CD14-positive monocyte (primary cell): ENCODE measurements at regions not wholly inside any gene's neighbourhood (a gene's known extent, or its start where the extent isn't known, plus 50 kb on each side); places are given as distances from the start of the nearest gene placed in this dataset.
A peak's percentile ranks its signal among the peaks of the same experiment; 100 is the strongest.

ENCODE experiments used
- DNase-seq, 3 donors: peaks; one replicate each; pipeline ENCODE4 v3.0.0-alpha.2; 2011 to 2022
- H2AFZ ChIP-seq: 2 replicates; pipeline ENCODE4 v1.6.0; 2012; ENCODE audit warnings: mild to moderate bottlenecking, low read depth, low read length, inconsistent platforms; ENCODE audit not compliant: insufficient read depth, poor library complexity, severe bottlenecking
- H3K27ac ChIP-seq, 2 donors: 1 replicate in 1 of 2; 2 replicates in 1 of 2; pipeline ENCODE4 v1.5.1; 2012 to 2013; ENCODE audit warnings: low read length in 2 of 2, control low read depth in 1 of 2, inconsistent platforms in 1 of 2, low read depth in 1 of 2, mild to moderate bottlenecking in 1 of 2
- H3K27me3 ChIP-seq, 2 donors: one replicate each; pipeline versions ENCODE4 v1.6.0 to v1.6.1; 2011 to 2013; ENCODE audit warnings: low read length in 2 of 2; ENCODE audit not compliant: control insufficient read depth in 2 of 2, insufficient read depth in 2 of 2
- H3K36me3 ChIP-seq, 2 donors: replicated peaks in 1 of 2; 1 replicate in 1 of 2; 2 replicates in 1 of 2; pipeline versions ENCODE4 v1.5.1 to v1.6.1; 2012 to 2013; ENCODE audit warnings: low read length in 2 of 2, control low read depth in 1 of 2, inconsistent platforms in 1 of 2, mild to moderate bottlenecking in 1 of 2; ENCODE audit not compliant: insufficient read depth in 2 of 2, control insufficient read depth in 1 of 2
- H3K4me1 ChIP-seq, 2 donors: 1 replicate in 1 of 2; 2 replicates in 1 of 2; pipeline versions ENCODE4 v1.5.1 to v1.6.1; 2012 to 2013; ENCODE audit warnings: low read length in 2 of 2, control low read depth in 1 of 2, inconsistent platforms in 1 of 2, mild to moderate bottlenecking in 1 of 2, moderate library complexity in 1 of 2; ENCODE audit not compliant: insufficient read depth in 2 of 2, control insufficient read depth in 1 of 2
- H3K4me2 ChIP-seq: replicated peaks from 2 replicates; pipeline ENCODE3; 2012; ENCODE audit warnings: low read length, moderate library complexity, mild to moderate bottlenecking; ENCODE audit not compliant: poor library complexity, severe bottlenecking; ENCODE audit errors: extremely low read depth
- H3K4me3 ChIP-seq, 3 experiments: fragments of 200-600 bp in 1 of 3; sonication (generic) in 1 of 3; replicated peaks in 1 of 3; 1 replicate in 2 of 3; 2 replicates in 1 of 3; pipeline ENCODE4 v1.5.1; 2011 to 2013; ENCODE audit warnings: low read length in 3 of 3, mild to moderate bottlenecking in 3 of 3, control low read depth in 2 of 3, low read depth in 2 of 3, inconsistent platforms in 1 of 3, moderate library complexity in 1 of 3
- H3K79me2 ChIP-seq: 2 replicates; pipeline ENCODE4 v1.6.0; 2012; ENCODE audit warnings: mild to moderate bottlenecking, control low read depth, inconsistent platforms, low read length, moderate library complexity; ENCODE audit not compliant: insufficient read depth
- H3K9ac ChIP-seq: 2 replicates; pipeline ENCODE4 v1.6.0; 2017; ENCODE audit warnings: low read length, mild to moderate bottlenecking; ENCODE audit not compliant: insufficient read depth, poor library complexity, severe bottlenecking
- H3K9me3 ChIP-seq, 2 donors: replicated peaks in 1 of 2; 1 replicate in 1 of 2; 2 replicates in 1 of 2; pipeline versions ENCODE4 v1.5.1 to v1.6.1; 2012 to 2013; ENCODE audit warnings: low read length in 2 of 2, control low read depth in 1 of 2; ENCODE audit not compliant: control insufficient read depth in 1 of 2, insufficient read depth in 1 of 2
- H4K20me1 ChIP-seq: 2 replicates; pipeline ENCODE4 v1.6.0; 2012; ENCODE audit warnings: mild to moderate bottlenecking, low read length, control low read depth, moderate library complexity; ENCODE audit not compliant: insufficient read depth
- H3K27ac Mint-ChIP-seq, 7 donors: one replicate each; pipeline ENCODE4 v1.8.0; 2020; ENCODE audit warnings: mild to moderate bottlenecking in 7 of 7, mixed read lengths in 7 of 7, moderate library complexity in 6 of 7, inconsistent platforms in 2 of 7
- H3K27me3 Mint-ChIP-seq, 3 donors: one replicate each; pipeline ENCODE4 v1.8.0; 2021 to 2022; ENCODE audit warnings: low read depth in 3 of 3, mild to moderate bottlenecking in 3 of 3, mixed read lengths in 3 of 3, moderate library complexity in 3 of 3, inconsistent platforms in 1 of 3
- H3K36me3 Mint-ChIP-seq, 2 donors: one replicate each; pipeline ENCODE4 v1.8.0; 2020; ENCODE audit warnings: mixed read lengths in 2 of 2, inconsistent platforms in 1 of 2, mild to moderate bottlenecking in 1 of 2
- H3K4me1 Mint-ChIP-seq: one replicate; pipeline ENCODE4 v1.8.0; 2020; ENCODE audit warnings: mild to moderate bottlenecking, mixed read lengths
- H3K4me3 Mint-ChIP-seq, 2 donors: one replicate each; pipeline ENCODE4 v1.8.0; 2020; ENCODE audit warnings: mild to moderate bottlenecking in 2 of 2, mixed read lengths in 2 of 2, moderate library complexity in 1 of 2
- H3K9me3 Mint-ChIP-seq, 7 donors: one replicate each; pipeline ENCODE4 v1.8.0; 2020 to 2022; ENCODE audit warnings: mixed read lengths in 7 of 7, mild to moderate bottlenecking in 6 of 7, moderate library complexity in 6 of 7, inconsistent platforms in 2 of 7
- WGBS: methylation state at CpG from one replicate; pipeline ENCODE4 v1.1.5; 2013; ENCODE audit warnings: missing lambda C conversion rate; ENCODE audit not compliant: insufficient coverage; 5-methylcytosine and 5-hydroxymethylcytosine counted together
- intact Hi-C, 2 donors: fragments of 100-400 bp; cut with micrococcal nuclease; formaldehyde crosslinking; loops; one replicate each; pipeline versions ENCODE4 v1.15.0 to v1.15.1; 2023
- TF ChIP-seq, protein P1 (sequence below): fragments of 200-600 bp; IDR thresholded peaks from one replicate; pipeline ENCODE4 v1.8.0; 2022; ENCODE audit warnings: antibody characterized with exemption, mild to moderate bottlenecking

DNA sequence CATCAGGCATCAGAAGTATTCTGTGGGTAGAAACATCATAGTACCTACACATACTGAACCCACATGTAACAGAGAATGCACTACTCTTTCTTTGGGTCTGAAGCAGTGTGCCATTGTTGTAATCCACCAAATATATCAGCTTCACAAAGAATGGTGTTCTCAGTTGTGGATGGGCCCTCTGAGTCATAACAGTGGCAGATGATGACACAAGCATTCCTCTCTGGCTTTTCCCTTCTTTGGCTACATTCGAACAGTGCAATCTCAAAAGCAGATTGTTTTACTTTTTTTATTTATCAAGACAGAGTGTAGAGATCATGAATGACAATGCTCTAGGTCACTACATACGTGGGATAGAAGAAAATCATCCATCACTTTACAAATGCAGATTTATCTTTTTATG, 247.2 kb upstream of the EPHA5 start:
- H3K4me1 ChIP-seq, result no peaks in the 10 kb centered on the region
- no CpG with 5 or more reads among the region's 2 CpGs for WGBS
- peaks cover 0 to 5% of the 10 kb centered on the region in 2 donors for H3K9me3 ChIP-seq
- H3K4me3 ChIP-seq, result no peak overlapping the region
- no peak overlapping the region for H3K9ac ChIP-seq
- intact Hi-C loops, result no loop called here
- H3K4me1 Mint-ChIP-seq, result no peaks in the 10 kb centered on the region
- no peak overlapping the region for H3K27ac Mint-ChIP-seq
- H3K79me2 ChIP-seq, result no peaks in the 10 kb centered on the region
- H3K27me3 ChIP-seq, result no peaks in the 10 kb centered on the region
- no peaks in the 10 kb centered on the region for H4K20me1 ChIP-seq
- no peak overlapping the region for H3K4me3 Mint-ChIP-seq
- H3K36me3 ChIP-seq, result no peaks in the 10 kb centered on the region
- no peak overlapping the region for H2AFZ ChIP-seq
- H3K4me2 ChIP-seq, result no peak overlapping the region
- peaks cover 0 to 3% (median 0%) of the 10 kb centered on the region in 7 donors for H3K9me3 Mint-ChIP-seq
- TF ChIP-seq, protein P1, sequence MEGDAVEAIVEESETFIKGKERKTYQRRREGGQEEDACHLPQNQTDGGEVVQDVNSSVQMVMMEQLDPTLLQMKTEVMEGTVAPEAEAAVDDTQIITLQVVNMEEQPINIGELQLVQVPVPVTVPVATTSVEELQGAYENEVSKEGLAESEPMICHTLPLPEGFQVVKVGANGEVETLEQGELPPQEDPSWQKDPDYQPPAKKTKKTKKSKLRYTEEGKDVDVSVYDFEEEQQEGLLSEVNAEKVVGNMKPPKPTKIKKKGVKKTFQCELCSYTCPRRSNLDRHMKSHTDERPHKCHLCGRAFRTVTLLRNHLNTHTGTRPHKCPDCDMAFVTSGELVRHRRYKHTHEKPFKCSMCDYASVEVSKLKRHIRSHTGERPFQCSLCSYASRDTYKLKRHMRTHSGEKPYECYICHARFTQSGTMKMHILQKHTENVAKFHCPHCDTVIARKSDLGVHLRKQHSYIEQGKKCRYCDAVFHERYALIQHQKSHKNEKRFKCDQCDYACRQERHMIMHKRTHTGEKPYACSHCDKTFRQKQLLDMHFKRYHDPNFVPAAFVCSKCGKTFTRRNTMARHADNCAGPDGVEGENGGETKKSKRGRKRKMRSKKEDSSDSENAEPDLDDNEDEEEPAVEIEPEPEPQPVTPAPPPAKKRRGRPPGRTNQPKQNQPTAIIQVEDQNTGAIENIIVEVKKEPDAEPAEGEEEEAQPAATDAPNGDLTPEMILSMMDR, result no peak
- H3K27me3 Mint-ChIP-seq, result no peaks in the 10 kb centered on the region
- H3K27ac ChIP-seq, result no peak overlapping the region
- H3K36me3 Mint-ChIP-seq, result no peaks in the 10 kb centered on the region
- DNase-seq, result no peak

DNA sequence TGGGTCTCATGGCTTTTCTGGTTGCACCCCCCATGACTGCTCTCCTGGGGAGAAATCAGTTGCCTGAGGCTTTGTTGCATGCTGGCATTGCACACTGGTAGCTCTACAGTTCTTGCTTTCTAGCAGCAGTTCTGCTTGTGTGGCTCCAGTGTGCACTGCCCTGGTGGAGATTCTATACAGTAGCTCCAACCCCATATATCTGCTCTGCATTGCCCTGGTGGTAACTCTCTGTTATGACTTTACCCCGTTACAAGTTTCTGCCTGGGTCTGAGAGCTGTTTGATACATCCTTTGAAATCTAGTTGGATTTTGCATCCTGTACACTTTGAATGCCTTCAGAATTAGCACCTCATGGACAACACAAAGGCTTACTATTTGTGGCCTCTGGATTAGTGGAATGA, 241.4 kb upstream of the EPHA5 start:
- no peaks in the 10 kb centered on the region for H3K36me3 Mint-ChIP-seq
- no peak overlapping the region for H3K27ac ChIP-seq
- no peaks in the 10 kb centered on the region for H3K36me3 ChIP-seq
- no peaks in the 10 kb centered on the region for H3K79me2 ChIP-seq
- peak overlapping the region in 1 of 7 donors; percentile 41 for H3K27ac Mint-ChIP-seq
- no peak overlapping the region for H3K4me2 ChIP-seq
- H4K20me1 ChIP-seq, result no peaks in the 10 kb centered on the region
- no peaks in the 10 kb centered on the region for H3K4me1 Mint-ChIP-seq
- TF ChIP-seq, protein P1, result no peak
- H3K9ac ChIP-seq, result no peak overlapping the region
- H3K4me3 ChIP-seq, result no peak overlapping the region
- peaks cover 0 to 1% (median 0%) of the 10 kb centered on the region in 7 donors for H3K9me3 Mint-ChIP-seq
- WGBS, result 20% methylated on average over 1 of the region's 1 CpG
- peaks cover 0 to 3% of the 10 kb centered on the region in 2 donors for H3K9me3 ChIP-seq
- H3K27me3 ChIP-seq, result no peaks in the 10 kb centered on the region
- no peaks in the 10 kb centered on the region for H3K4me1 ChIP-seq
- no peaks in the 10 kb centered on the region for H3K27me3 Mint-ChIP-seq
- intact Hi-C loops, result no loop called here
- DNase-seq, result no peak
- no peak overlapping the region for H3K4me3 Mint-ChIP-seq
- no peak overlapping the region for H2AFZ ChIP-seq
